ENCODE measurements at regions not wholly inside any gene's neighbourhood (a gene's known extent, or its start where the extent isn't known, plus 50 kb on each side); places are given as distances from the start of the nearest gene placed in this dataset.
"Not testable (repeated sequence)": the region's sequence is repeated elsewhere in the genome, so short reads cannot be mapped to it uniquely, and the experiment has no call there.

- DNase-seq (ENCODE audit: low spot score) = no peak
Measured at GRCh38 chr12:63040526-63041220, 105.7 kb upstream of the PPM1H start.

- no peak for DNase-seq (ENCODE audit: low spot score)
Measured at GRCh38 chr12:63038713-63039100, 103.8 kb upstream of the PPM1H start.

- no peak for DNase-seq (ENCODE audit: low spot score)
Measured at GRCh38 chr12:63037746-63038712, 103.1 kb upstream of the PPM1H start.

- no peak for DNase-seq (ENCODE audit: low spot score)
Measured at GRCh38 chr12:63036974-63037335, 102.0 kb upstream of the PPM1H start.

- no peak for DNase-seq (ENCODE audit: low spot score)
Measured at GRCh38 chr12:63036216-63036973, 101.4 kb upstream of the PPM1H start.

GRCh38 chr12:63034601-63035000 is 99.7 kb upstream of the PPM1H start:
- DNase-seq (ENCODE audit: low spot score) = no peak

GRCh38 chr12:63029676-63030075 is 94.7 kb upstream of the PPM1H start:
- no peak for DNase-seq (ENCODE audit: low spot score)

- DNase-seq (ENCODE audit: low spot score) = no peak
Measured at GRCh38 chr12:63028951-63029350, 94.0 kb upstream of the PPM1H start.

GRCh38 chr12:63025116-63025515 is 90.2 kb upstream of the PPM1H start:
- no peak for DNase-seq (ENCODE audit: low spot score)

GRCh38 chr12:63023926-63024325 is 89.0 kb upstream of the PPM1H start:
- no peak for DNase-seq (ENCODE audit: low spot score)

GRCh38 chr12:63021116-63021515 is 86.2 kb upstream of the PPM1H start:
- peak; percentile 7 for DNase-seq (ENCODE audit: low spot score)

GRCh38 chr12:63020269-63020668 is 85.3 kb upstream of the PPM1H start:
- DNase-seq (ENCODE audit: low spot score) = no peak

- DNase-seq (ENCODE audit: low spot score) = peak; percentile 56
Measured at GRCh38 chr12:63018273-63018672, 83.3 kb upstream of the PPM1H start.

- no peak for DNase-seq (ENCODE audit: low spot score)
Measured at GRCh38 chr12:63013302-63013701, 78.4 kb upstream of the PPM1H start.

GRCh38 chr12:63010698-63011097 is 75.7 kb upstream of the PPM1H start:
- DNase-seq (ENCODE audit: low spot score) = no peak

- no peak for DNase-seq (ENCODE audit: low spot score)
Measured at GRCh38 chr12:63008372-63008771, 73.4 kb upstream of the PPM1H start.

- no peak for DNase-seq (ENCODE audit: low spot score)
Measured at GRCh38 chr12:63007726-63008125, 72.8 kb upstream of the PPM1H start.

GRCh38 chr12:63006536-63006935 is 71.6 kb upstream of the PPM1H start:
- no peak for DNase-seq (ENCODE audit: low spot score)

GRCh38 chr12:63005382-63005781 is 70.4 kb upstream of the PPM1H start:
- no peak for DNase-seq (ENCODE audit: low spot score)

- DNase-seq (ENCODE audit: low spot score) = no peak
Measured at GRCh38 chr12:63003223-63003819, 68.4 kb upstream of the PPM1H start.

GRCh38 chr12:63002059-63002458 is 67.1 kb upstream of the PPM1H start:
- not testable (repeated sequence) for DNase-seq (ENCODE audit: low spot score)

- DNase-seq (ENCODE audit: low spot score) = no peak
Measured at GRCh38 chr12:62998454-62998853, 63.5 kb upstream of the PPM1H start.
